HepG2 (cell line): ENCODE measurements at regions not wholly inside any gene's neighbourhood (a gene's known extent, or its start where the extent isn't known, plus 50 kb on each side); places are given as distances from the start of the nearest gene placed in this dataset.

Source experiments
- ATAC-seq: fragments of 200-7000 bp; cut with Tn5 transposase; 3 replicates; pipeline ENCODE4 v1.9.1; 2020; ENCODE audit warnings: mild to moderate bottlenecking, moderate library complexity
- BruUV-seq: library from RNA; stranded (reverse); fragments of 400-500 nt; replicated peaks from 2 replicates; lab custom pipeline; 2021; lab: Mats Ljungman, UMichigan
- CTCF ChIA-PET: fragments of 300-600 bp; formaldehyde crosslinking; extraction: SDS; loops from one replicate; lab custom pipeline; 2021; ENCODE audit warnings: low total read pairs, inconsistent platforms, low intra/inter-chr PET ratio; lab: Yijun Ruan, JAX
- POLR2A ChIA-PET: fragments of 350-600 bp; sonication (Branson Sonifier 250); formaldehyde crosslinking; loops from one replicate; lab custom pipeline; 2020; ENCODE audit warnings: antibody characterized with exemption, inconsistent platforms; lab: Yijun Ruan, JAX
- DNase-seq: peaks from one replicate; pipeline ENCODE4 v3.0.0-alpha.2; 2015; ENCODE audit warnings: low spot score
- FAIRE-seq: peaks from 3 replicates; lab custom pipeline; 2011; peaks lifted over from hg19 to GRCh38; lab: Jason Lieb, UNC
- H2AFZ ChIP-seq: one replicate; pipeline ENCODE4 v1.6.1; 2011; ENCODE audit warnings: low read length, inconsistent platforms
- H3K27ac ChIP-seq: fragments of 300-600 bp; 3 replicates; pipeline ENCODE4 v1.8.0; 2011; ENCODE audit warnings: mixed run types, mild to moderate bottlenecking, mixed read lengths, low read length, inconsistent platforms; ENCODE audit not compliant: insufficient read depth; ENCODE audit errors: extremely low read length
- H3K27me3 ChIP-seq, 2 experiments: fragments of 200-600 bp in 1 of 2; 2 replicates in 1 of 2; 3 replicates in 1 of 2; pipeline versions ENCODE4 v1.6.0 to v1.8.0; 2011; ENCODE audit warnings: low read length in 2 of 2, mild to moderate bottlenecking in 2 of 2, moderate library complexity in 2 of 2, inconsistent platforms in 1 of 2; ENCODE audit not compliant: insufficient read depth in 2 of 2, control insufficient read depth in 1 of 2
- H3K36me3 ChIP-seq, 2 experiments: fragments of 200-600 bp in 1 of 2; replicated peaks in 1 of 2; 2 replicates in 1 of 2; 3 replicates in 1 of 2; pipeline versions ENCODE4 v1.5.1 to v1.8.0; 2011; ENCODE audit warnings: low read length in 2 of 2, inconsistent platforms in 1 of 2; ENCODE audit not compliant: insufficient read depth in 2 of 2, control insufficient read depth in 1 of 2
- H3K4me1 ChIP-seq: 2 replicates; pipeline ENCODE4 v1.5.1; 2012; ENCODE audit warnings: low read length, inconsistent platforms; ENCODE audit not compliant: insufficient read depth
- H3K4me2 ChIP-seq: 2 replicates; pipeline ENCODE4 v1.6.0; 2011; ENCODE audit warnings: low read depth, low read length, inconsistent platforms
- H3K4me3 ChIP-seq, 3 experiments: fragments of 200-600 bp in 1 of 3; sonication (generic), shearing (Covaris generic) in 1 of 3; replicated peaks in 1 of 3; 2 replicates each; pipeline ENCODE4 v1.5.1; 2011 to 2016; ENCODE audit warnings: low read length in 3 of 3, inconsistent platforms in 2 of 3, low read depth in 2 of 3, mild to moderate bottlenecking in 2 of 3, control low read depth in 1 of 3, mixed read lengths in 1 of 3; ENCODE audit not compliant: insufficient read depth in 1 of 3
- H3K79me2 ChIP-seq: one replicate; pipeline ENCODE4 v1.6.1; 2011; ENCODE audit warnings: low read length, inconsistent platforms; ENCODE audit not compliant: insufficient read depth
- H3K9ac ChIP-seq: 2 replicates; pipeline ENCODE4 v1.6.0; 2011; ENCODE audit warnings: mild to moderate bottlenecking, low read depth, low read length, inconsistent platforms; ENCODE audit not compliant: insufficient read depth
- H3K9me3 ChIP-seq: 2 replicates; pipeline ENCODE4 v1.5.1; 2012; ENCODE audit warnings: mild to moderate bottlenecking, low read length
- H4K20me1 ChIP-seq: 2 replicates; pipeline ENCODE4 v1.6.0; 2011; ENCODE audit warnings: inconsistent platforms, mild to moderate bottlenecking, low read length, moderate library complexity; ENCODE audit not compliant: insufficient read depth
- HBP1 ChIP-seq: IDR thresholded peaks from 2 replicates; pipeline ENCODE4 v1.6.1; 2016; ENCODE audit warnings: low read depth, control low read depth
- MEF2D ChIP-seq: sonication (generic); formaldehyde crosslinking; IDR thresholded peaks from 2 replicates; pipeline ENCODE4 v1.5.1; 2020; ENCODE audit warnings: mild to moderate bottlenecking, missing genetic modification reagents
- MXD3 ChIP-seq: IDR thresholded peaks from 2 replicates; pipeline ENCODE4 v1.6.1; 2016; ENCODE audit warnings: mild to moderate bottlenecking, missing biosample characterization, missing genetic modification reagents
- NFRKB ChIP-seq: fragments of 450-650 bp; IDR thresholded peaks from 2 replicates; pipeline ENCODE4 v1.6.1; 2017
- NR3C1 ChIP-seq: sonication (generic); formaldehyde crosslinking; IDR thresholded peaks from 2 replicates; pipeline ENCODE4 v1.4.0; 2020; ENCODE audit warnings: missing genetic modification reagents
- RFX5 ChIP-seq: IDR thresholded peaks from 2 replicates; pipeline ENCODE4 v1.6.1; 2011; ENCODE audit warnings: low read depth, low read length, improper control_type of control experiment
- TOE1 ChIP-seq: sonication (generic); formaldehyde crosslinking; IDR thresholded peaks from 2 replicates; pipeline ENCODE4 v1.4.0; 2020; ENCODE audit warnings: mild to moderate bottlenecking, missing genetic modification reagents
- ZMYM3 ChIP-seq: sonication (generic); formaldehyde crosslinking; IDR thresholded peaks from 2 replicates; pipeline ENCODE4 v1.5.1; 2020; ENCODE audit warnings: mild to moderate bottlenecking, missing genetic modification reagents
- ZNF331 ChIP-seq: sonication (generic); formaldehyde crosslinking; IDR thresholded peaks from 2 replicates; pipeline ENCODE4 v1.4.0; 2020; ENCODE audit warnings: missing genetic modification reagents
- ZNF44 ChIP-seq: sonication (generic); formaldehyde crosslinking; IDR thresholded peaks from 2 replicates; pipeline ENCODE4 v1.5.1; 2020; ENCODE audit warnings: mild to moderate bottlenecking, missing genetic modification reagents
- ZNF547 ChIP-seq: sonication (generic); formaldehyde crosslinking; IDR thresholded peaks from 2 replicates; pipeline ENCODE4 v1.5.1; 2020; ENCODE audit warnings: mild to moderate bottlenecking, missing genetic modification reagents
- ZNF574 ChIP-seq: sonication (generic); formaldehyde crosslinking; IDR thresholded peaks from 2 replicates; pipeline ENCODE4 v1.4.0; 2020; ENCODE audit warnings: missing genetic modification reagents
- ZNF616 ChIP-seq: sonication (generic); formaldehyde crosslinking; IDR thresholded peaks from 2 replicates; pipeline ENCODE4 v1.5.0; 2020; ENCODE audit warnings: low read depth, mild to moderate bottlenecking, missing genetic modification reagents
- ZNF773 ChIP-seq: sonication (generic); formaldehyde crosslinking; IDR thresholded peaks from 2 replicates; pipeline ENCODE4 v1.4.0; 2020; ENCODE audit warnings: missing genetic modification reagents, borderline replicate concordance
- ZNF839 ChIP-seq: sonication (generic); formaldehyde crosslinking; IDR thresholded peaks from 2 replicates; pipeline ENCODE4 v1.4.0; 2020; ENCODE audit warnings: missing genetic modification reagents, mild to moderate bottlenecking, borderline replicate concordance
- WGBS: methylation state at CpG from one replicate; pipeline ENCODE4 v1.1.6; 2017; ENCODE audit warnings: low lambda C conversion rate; 5-methylcytosine and 5-hydroxymethylcytosine counted together
- in situ Hi-C: cut with HindIII; loops from 2 replicates; pipeline ENCODE4 v1.10.0; 2017; ENCODE audit warnings: low pct_unique_long_range_greater_than_20kb; ENCODE audit not compliant: extremely low pct_ligation_motif_present
- intact Hi-C: fragments of 100-400 bp; cut with micrococcal nuclease; formaldehyde crosslinking; loops from one replicate; pipeline ENCODE4 v1.10.0; 2022; ENCODE audit not compliant: unreplicated experiment

GRCh38 chr5:40368200-40368599 lies 311.5 kb upstream of the PTGER4 start:
- ATAC-seq (no peak), DNase-seq (no peak), FAIRE-seq (no peak)
- Histone ChIP-seq H3K27me3 (no peaks in the 10 kb centered on the region; a peak in 1 of 5 replicates), H2AFZ (no peak overlapping the region), H3K36me3 (no peaks in the 10 kb centered on the region), H3K4me1 (no peaks in the 10 kb centered on the region), H3K9ac (no peak overlapping the region), H3K27ac (no peak overlapping the region), H3K9me3 (no peaks in the 10 kb centered on the region), H4K20me1 (no peaks in the 10 kb centered on the region), H3K4me2 (no peak overlapping the region), H3K4me3 (no peak overlapping the region), H3K79me2 (no peaks in the 10 kb centered on the region)
- no peak for TF ChIP-seq ZMYM3
- no peak for TF ChIP-seq ZNF839 (CRISPR knock-in tag)
- TF ChIP-seq ZNF331 (CRISPR knock-in tag) = no peak
- TF ChIP-seq MXD3 (CRISPR knock-in tag) = no peak
- no peak for TF ChIP-seq HBP1
- no peak for TF ChIP-seq RFX5
- no peak for TF ChIP-seq TOE1
- TF ChIP-seq MEF2D = no peak
- TF ChIP-seq ZNF44 = no peak
- no peak for TF ChIP-seq ZNF616 (CRISPR knock-in tag)
- no peak for TF ChIP-seq ZNF574 (CRISPR knock-in tag)
- no peak for TF ChIP-seq NR3C1 (CRISPR knock-in tag)
- no peak for TF ChIP-seq ZNF773 (CRISPR knock-in tag)
- TF ChIP-seq NFRKB = no peak
- no peak for TF ChIP-seq ZNF547 (CRISPR knock-in tag)
- POLR2A ChIA-PET = no interaction called here
- intact Hi-C loops = no loop called here
- BruUV-seq = no TSS peak
- CTCF ChIA-PET = no interaction called here
- in situ Hi-C loops = no loop called here
- 53% methylated on average over 4 of the region's 5 CpGs for WGBS
